SK-N-SH treated with all-trans-retinoic acid at 6 μM for 48 hours (cell line): ENCODE measurements at regions not wholly inside any gene's neighbourhood (a gene's known extent, or its start where the extent isn't known, plus 50 kb on each side); places are given as distances from the start of the nearest gene placed in this dataset.

Source experiments
- BACH2 ChIP-seq: fragments of 250-450 bp; sonication (Bioruptor Pico); IDR thresholded peaks from 2 replicates; pipeline ENCODE4 v1.9.0; 2021; ENCODE audit warnings: mild to moderate bottlenecking, borderline replicate concordance
- CSDC2 ChIP-seq: fragments of 250-450 bp; sonication (Bioruptor Pico); IDR thresholded peaks from 2 replicates; pipeline ENCODE4 v1.5.0; 2020; ENCODE audit warnings: mild to moderate bottlenecking, moderate library complexity
- GLIS3 ChIP-seq: fragments of 250-450 bp; sonication (Bioruptor Pico); IDR thresholded peaks from 2 replicates; pipeline ENCODE4 v1.5.0; 2020; ENCODE audit warnings: mild to moderate bottlenecking, moderate library complexity
- OSR1 ChIP-seq: fragments of 250-450 bp; sonication (Bioruptor Pico); IDR thresholded peaks from 2 replicates; pipeline ENCODE4 v1.8.0; 2022; ENCODE audit warnings: moderate library complexity, mild to moderate bottlenecking, inconsistent platforms
- PATZ1 ChIP-seq: fragments of 250-450 bp; sonication (Bioruptor Pico); IDR thresholded peaks from 2 replicates; pipeline ENCODE4 v1.8.0; 2020; ENCODE audit warnings: mild to moderate bottlenecking, moderate library complexity, borderline replicate concordance
- PPARA ChIP-seq: fragments of 250-450 bp; sonication (Bioruptor Pico); IDR thresholded peaks from 2 replicates; pipeline ENCODE4 v1.5.0; 2020; ENCODE audit warnings: mild to moderate bottlenecking, borderline replicate concordance
- SNAI2 ChIP-seq: fragments of 250-450 bp; sonication (Bioruptor Pico); IDR thresholded peaks from 2 replicates; pipeline ENCODE4 v1.5.0; 2020; ENCODE audit warnings: mild to moderate bottlenecking, moderate library complexity
- ZFP30 ChIP-seq: fragments of 450-650 bp; formaldehyde crosslinking; IDR thresholded peaks from 2 replicates; pipeline ENCODE4 v1.5.0; 2022; ENCODE audit warnings: mild to moderate bottlenecking, moderate library complexity
- ZNF565 ChIP-seq: fragments of 450-650 bp; formaldehyde crosslinking; conservative IDR thresholded peaks from 2 replicates; pipeline ENCODE4 v1.5.0; 2020; ENCODE audit warnings: low read depth, mild to moderate bottlenecking, moderate library complexity
- ZNF70 ChIP-seq: fragments of 450-650 bp; formaldehyde crosslinking; IDR thresholded peaks from 2 replicates; pipeline ENCODE4 v1.5.0; 2020; ENCODE audit warnings: mild to moderate bottlenecking, moderate library complexity
- TF ChIP-seq, protein P1 (sequence below): fragments of 250-450 bp; sonication (Bioruptor Pico); IDR thresholded peaks from 2 replicates; pipeline ENCODE4 v1.5.1; 2021; ENCODE audit warnings: mild to moderate bottlenecking, moderate library complexity
- TF ChIP-seq, protein P2 (sequence below): fragments of 250-450 bp; sonication (Bioruptor Pico); IDR thresholded peaks from 2 replicates; pipeline ENCODE4 v1.5.1; 2020; ENCODE audit warnings: low read depth, mild to moderate bottlenecking, moderate library complexity
- TF ChIP-seq, protein P3 (sequence below): fragments of 250-450 bp; sonication (Bioruptor Pico); IDR thresholded peaks from 2 replicates; pipeline ENCODE4 v1.5.0; 2020; ENCODE audit warnings: mild to moderate bottlenecking, moderate library complexity

DNA sequence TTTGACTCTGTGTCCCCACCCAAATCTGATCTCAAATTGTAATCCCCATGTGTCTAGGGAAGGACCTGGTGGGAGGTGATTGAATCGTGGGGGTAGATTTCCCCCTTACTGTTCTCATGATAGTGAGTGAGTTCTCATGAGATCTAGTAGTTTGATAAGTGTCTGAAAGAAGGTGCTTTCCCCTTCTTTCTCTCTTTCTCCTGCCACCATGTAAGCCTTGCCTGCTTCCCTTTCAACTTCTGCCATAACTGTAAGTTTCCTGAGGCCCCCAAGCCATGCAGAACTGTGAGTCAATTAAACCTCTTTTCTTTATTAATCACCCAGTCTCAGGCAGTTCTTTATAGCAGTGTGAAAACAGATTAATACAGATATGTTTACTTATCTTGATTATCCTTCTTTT, 266.5 kb upstream of the GYPC start:
- no peak for TF ChIP-seq ZNF565 (CRISPR knock-in tag)
- no peak for TF ChIP-seq ZFP30 (CRISPR knock-in tag)
- TF ChIP-seq, protein P1, sequence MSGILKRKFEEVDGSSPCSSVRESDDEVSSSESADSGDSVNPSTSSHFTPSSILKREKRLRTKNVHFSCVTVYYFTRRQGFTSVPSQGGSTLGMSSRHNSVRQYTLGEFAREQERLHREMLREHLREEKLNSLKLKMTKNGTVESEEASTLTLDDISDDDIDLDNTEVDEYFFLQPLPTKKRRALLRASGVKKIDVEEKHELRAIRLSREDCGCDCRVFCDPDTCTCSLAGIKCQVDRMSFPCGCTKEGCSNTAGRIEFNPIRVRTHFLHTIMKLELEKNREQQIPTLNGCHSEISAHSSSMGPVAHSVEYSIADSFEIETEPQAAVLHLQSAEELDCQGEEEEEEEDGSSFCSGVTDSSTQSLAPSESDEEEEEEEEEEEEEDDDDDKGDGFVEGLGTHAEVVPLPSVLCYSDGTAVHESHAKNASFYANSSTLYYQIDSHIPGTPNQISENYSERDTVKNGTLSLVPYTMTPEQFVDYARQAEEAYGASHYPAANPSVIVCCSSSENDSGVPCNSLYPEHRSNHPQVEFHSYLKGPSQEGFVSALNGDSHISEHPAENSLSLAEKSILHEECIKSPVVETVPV (CRISPR knock-in tag): no peak
- no peak for TF ChIP-seq PPARA
- TF ChIP-seq PATZ1 (CRISPR knock-in tag): no peak
- no peak for TF ChIP-seq GLIS3 (CRISPR knock-in tag)
- TF ChIP-seq, protein P2, sequence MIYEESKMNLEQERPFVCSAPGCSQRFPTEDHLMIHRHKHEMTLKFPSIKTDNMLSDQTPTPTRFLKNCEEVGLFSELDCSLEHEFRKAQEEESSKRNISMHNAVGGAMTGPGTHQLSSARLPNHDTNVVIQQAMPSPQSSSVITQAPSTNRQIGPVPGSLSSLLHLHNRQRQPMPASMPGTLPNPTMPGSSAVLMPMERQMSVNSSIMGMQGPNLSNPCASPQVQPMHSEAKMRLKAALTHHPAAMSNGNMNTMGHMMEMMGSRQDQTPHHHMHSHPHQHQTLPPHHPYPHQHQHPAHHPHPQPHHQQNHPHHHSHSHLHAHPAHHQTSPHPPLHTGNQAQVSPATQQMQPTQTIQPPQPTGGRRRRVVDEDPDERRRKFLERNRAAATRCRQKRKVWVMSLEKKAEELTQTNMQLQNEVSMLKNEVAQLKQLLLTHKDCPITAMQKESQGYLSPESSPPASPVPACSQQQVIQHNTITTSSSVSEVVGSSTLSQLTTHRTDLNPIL (CRISPR knock-in tag): no peak
- TF ChIP-seq, protein P3, sequence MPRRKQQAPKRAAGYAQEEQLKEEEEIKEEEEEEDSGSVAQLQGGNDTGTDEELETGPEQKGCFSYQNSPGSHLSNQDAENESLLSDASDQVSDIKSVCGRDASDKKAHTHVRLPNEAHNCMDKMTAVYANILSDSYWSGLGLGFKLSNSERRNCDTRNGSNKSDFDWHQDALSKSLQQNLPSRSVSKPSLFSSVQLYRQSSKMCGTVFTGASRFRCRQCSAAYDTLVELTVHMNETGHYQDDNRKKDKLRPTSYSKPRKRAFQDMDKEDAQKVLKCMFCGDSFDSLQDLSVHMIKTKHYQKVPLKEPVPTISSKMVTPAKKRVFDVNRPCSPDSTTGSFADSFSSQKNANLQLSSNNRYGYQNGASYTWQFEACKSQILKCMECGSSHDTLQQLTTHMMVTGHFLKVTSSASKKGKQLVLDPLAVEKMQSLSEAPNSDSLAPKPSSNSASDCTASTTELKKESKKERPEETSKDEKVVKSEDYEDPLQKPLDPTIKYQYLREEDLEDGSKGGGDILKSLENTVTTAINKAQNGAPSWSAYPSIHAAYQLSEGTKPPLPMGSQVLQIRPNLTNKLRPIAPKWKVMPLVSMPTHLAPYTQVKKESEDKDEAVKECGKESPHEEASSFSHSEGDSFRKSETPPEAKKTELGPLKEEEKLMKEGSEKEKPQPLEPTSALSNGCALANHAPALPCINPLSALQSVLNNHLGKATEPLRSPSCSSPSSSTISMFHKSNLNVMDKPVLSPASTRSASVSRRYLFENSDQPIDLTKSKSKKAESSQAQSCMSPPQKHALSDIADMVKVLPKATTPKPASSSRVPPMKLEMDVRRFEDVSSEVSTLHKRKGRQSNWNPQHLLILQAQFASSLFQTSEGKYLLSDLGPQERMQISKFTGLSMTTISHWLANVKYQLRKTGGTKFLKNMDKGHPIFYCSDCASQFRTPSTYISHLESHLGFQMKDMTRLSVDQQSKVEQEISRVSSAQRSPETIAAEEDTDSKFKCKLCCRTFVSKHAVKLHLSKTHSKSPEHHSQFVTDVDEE (CRISPR knock-in tag): no peak
- no peak for TF ChIP-seq SNAI2
- no peak for TF ChIP-seq CSDC2 (CRISPR knock-in tag)
- TF ChIP-seq ZNF70: no peak
- no peak for TF ChIP-seq OSR1
- no peak for TF ChIP-seq BACH2 (CRISPR knock-in tag)
